NT2/D1 (cell line): ENCODE measurements at regions not wholly inside any gene's neighbourhood (a gene's known extent, or its start where the extent isn't known, plus 50 kb on each side); places are given as distances from the start of the nearest gene placed in this dataset.

ENCODE experiments used
- SUZ12 ChIP-seq: IDR thresholded peaks from 2 replicates; pipeline ENCODE4 v1.6.1; 2011; ENCODE audit not compliant: insufficient read length, insufficient read depth; ENCODE audit errors: extremely low read depth
- YY1 ChIP-seq: IDR thresholded peaks from 2 replicates; pipeline ENCODE4 v1.6.1; 2011; ENCODE audit not compliant: insufficient read length, insufficient read depth

- no peak for TF ChIP-seq YY1
- TF ChIP-seq SUZ12: no peak
These were observed 111.3 kb downstream of the TSN start for GRCh38 chr2:121866789-121867188.
